ENCODE measurements at regions not wholly inside any gene's neighbourhood (a gene's known extent, or its start where the extent isn't known, plus 50 kb on each side); places are given as distances from the start of the nearest gene placed in this dataset.
A peak's percentile ranks its signal among the peaks of the same experiment; 100 is the strongest.

DNA sequence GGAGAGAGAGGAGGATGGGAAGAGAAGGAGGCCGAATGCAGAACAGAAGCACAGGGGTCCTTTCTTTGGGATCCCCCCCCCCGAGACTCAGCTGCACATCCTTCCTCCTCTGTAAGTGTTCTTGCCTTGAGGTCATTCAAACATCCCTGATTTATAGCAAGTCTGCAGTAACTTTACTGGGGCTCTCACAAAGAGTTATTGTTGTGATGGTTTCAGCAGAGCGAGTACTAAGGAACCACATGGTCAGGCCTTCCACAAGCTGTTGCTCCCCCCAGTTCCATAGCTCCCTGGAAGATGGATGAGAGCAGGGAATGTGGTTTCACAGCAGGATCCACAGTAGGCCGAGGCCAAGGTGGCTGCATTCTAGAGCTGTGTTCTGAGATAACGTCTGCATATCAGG lies 351.4 kb upstream of the CDH4 start:
- TF ChIP-seq, protein P1, sequence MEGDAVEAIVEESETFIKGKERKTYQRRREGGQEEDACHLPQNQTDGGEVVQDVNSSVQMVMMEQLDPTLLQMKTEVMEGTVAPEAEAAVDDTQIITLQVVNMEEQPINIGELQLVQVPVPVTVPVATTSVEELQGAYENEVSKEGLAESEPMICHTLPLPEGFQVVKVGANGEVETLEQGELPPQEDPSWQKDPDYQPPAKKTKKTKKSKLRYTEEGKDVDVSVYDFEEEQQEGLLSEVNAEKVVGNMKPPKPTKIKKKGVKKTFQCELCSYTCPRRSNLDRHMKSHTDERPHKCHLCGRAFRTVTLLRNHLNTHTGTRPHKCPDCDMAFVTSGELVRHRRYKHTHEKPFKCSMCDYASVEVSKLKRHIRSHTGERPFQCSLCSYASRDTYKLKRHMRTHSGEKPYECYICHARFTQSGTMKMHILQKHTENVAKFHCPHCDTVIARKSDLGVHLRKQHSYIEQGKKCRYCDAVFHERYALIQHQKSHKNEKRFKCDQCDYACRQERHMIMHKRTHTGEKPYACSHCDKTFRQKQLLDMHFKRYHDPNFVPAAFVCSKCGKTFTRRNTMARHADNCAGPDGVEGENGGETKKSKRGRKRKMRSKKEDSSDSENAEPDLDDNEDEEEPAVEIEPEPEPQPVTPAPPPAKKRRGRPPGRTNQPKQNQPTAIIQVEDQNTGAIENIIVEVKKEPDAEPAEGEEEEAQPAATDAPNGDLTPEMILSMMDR (IDR thresholded peaks at IDR 0.05; ENCODE audit: insufficient read depth, low read length, severe bottlenecking): no peak
- FAIRE-seq: no peak
- H3K36me3 ChIP-seq (ENCODE audit: control insufficient read depth, insufficient read depth, low read length): no peaks in the 10 kb centered on the region

DNA sequence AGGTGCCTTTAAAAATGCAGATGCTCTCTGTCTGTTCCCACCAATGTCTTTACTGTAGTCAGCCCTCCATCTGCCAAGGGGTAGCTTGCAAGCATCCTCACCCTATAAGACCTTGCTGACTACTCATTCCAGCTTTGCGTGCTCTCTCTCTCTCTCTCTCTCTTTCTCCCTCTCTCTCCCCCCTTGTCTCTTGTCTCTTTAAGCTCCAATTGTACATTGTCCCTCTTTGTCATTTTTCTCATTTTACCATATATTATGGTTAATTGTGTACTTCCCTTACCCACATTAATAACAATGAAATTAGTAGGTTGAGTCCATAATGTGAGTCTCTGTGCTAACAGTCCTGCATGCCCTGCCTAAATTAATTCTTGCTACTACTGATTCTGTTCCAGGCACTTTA lies 350.2 kb upstream of the CDH4 start:
- no peak overlapping the region for H3K4me3 ChIP-seq (ENCODE audit: low read depth, low read length)
- no peaks in the 10 kb centered on the region for H3K27me3 ChIP-seq (ENCODE audit: control insufficient read depth, insufficient read depth, low read length)
- H3K36me3 ChIP-seq (ENCODE audit: control insufficient read depth, insufficient read depth, low read length): no peaks in the 10 kb centered on the region
- FAIRE-seq (no peak), DNase-seq (ENCODE audit: low read depth) (no peak)
- TF ChIP-seq, protein P1 (IDR thresholded peaks at IDR 0.05; ENCODE audit: insufficient read depth, low read length, severe bottlenecking): no peak

More for the DNA sequence above, 351.4 kb upstream of the CDH4 start:
- no peak for DNase-seq (ENCODE audit: low read depth)
- Histone ChIP-seq H3K4me3 (ENCODE audit: low read depth, low read length) (no peak overlapping the region), H3K27me3 (ENCODE audit: control insufficient read depth, insufficient read depth, low read length) (no peaks in the 10 kb centered on the region)

DNA sequence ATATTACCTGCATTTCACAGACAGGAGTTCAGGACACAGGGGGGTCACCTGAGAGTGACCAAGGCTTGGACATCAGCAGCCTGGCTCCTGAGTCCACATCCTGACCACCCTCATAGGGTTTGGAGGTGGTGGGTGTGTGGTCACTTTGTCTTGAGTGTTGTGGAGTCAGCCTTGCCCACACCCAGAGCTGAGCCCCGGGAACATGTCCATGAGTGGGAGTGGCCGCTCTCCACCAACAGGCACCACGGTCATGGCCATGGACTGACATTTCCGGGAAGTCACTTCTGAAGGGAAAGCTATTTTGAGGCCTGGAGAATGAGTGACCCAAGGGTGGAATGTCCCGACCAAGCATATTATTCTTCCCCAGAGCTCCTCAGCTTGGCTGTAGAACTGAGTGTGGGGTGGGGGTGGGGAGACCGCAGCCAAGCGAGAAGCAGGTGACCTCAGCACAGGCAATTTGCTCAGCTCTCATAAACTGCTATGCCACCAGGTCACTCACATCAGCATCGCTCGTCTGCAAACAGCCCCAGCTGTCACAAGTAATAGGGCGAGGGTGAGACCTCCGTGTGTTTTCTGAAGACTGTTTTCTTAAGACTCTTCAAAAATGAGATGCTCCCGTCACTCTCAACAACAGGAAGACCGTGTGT lies 348.6 kb upstream of the CDH4 start:
- H3K36me3 ChIP-seq (ENCODE audit: control insufficient read depth, insufficient read depth, low read length): no peaks in the 10 kb centered on the region
- no peaks in the 10 kb centered on the region for H3K27me3 ChIP-seq (ENCODE audit: control insufficient read depth, insufficient read depth, low read length)
- H3K4me3 ChIP-seq (ENCODE audit: low read depth, low read length): no peak overlapping the region
- TF ChIP-seq, protein P1 (IDR thresholded peaks at IDR 0.05; ENCODE audit: insufficient read depth, low read length, severe bottlenecking): no peak
- DNase-seq (ENCODE audit: low read depth): no peak
- no peak for FAIRE-seq

DNA sequence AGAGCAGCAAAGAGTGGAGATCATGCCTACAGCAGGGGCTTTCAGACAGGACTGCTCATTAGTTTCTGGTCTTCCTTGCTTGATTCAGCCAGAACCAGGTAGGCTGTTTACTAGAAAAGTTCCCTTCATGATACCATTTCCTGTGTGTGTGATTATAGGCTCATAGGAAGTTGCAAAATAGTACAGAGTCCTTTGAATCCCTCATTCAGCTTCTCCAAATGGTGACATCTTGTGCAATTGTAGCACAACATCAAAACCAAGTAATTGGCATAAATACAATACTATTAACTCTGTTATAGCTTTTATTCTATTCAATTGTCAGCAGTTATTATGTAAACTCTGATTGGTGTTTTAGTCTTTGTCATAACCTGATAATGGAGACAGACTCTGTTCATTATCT lies 347.3 kb upstream of the CDH4 start:
- no peak for FAIRE-seq

DNA sequence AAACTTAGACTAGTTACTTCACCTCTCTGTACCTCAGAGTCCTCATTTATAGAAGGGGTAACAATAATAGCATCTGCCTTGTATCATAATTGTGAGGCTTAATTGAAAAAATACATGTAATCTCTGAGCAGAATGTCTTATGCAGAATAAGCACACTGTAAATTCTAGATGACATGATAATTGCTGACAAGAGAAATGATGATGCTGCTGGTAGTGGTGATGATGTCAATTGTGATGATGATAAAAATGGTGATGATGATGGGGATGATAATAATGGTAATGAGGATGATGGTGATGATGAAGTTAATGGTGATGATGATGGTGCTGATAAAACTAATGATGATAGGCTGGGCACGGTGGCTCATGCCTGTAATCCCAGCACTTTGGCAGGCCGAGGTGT lies 346.1 kb upstream of the CDH4 start:
- H3K36me3 ChIP-seq (ENCODE audit: control insufficient read depth, insufficient read depth, low read length): no peaks in the 10 kb centered on the region
- TF ChIP-seq, protein P1 (IDR thresholded peaks at IDR 0.05; ENCODE audit: insufficient read depth, low read length, severe bottlenecking): no peak
- DNase-seq (ENCODE audit: low read depth): no peak
- H3K27me3 ChIP-seq (ENCODE audit: control insufficient read depth, insufficient read depth, low read length): no peaks in the 10 kb centered on the region
- no peak overlapping the region for H3K4me3 ChIP-seq (ENCODE audit: low read depth, low read length)
- no peak for FAIRE-seq

More for the DNA sequence above, 347.3 kb upstream of the CDH4 start:
- no peaks in the 10 kb centered on the region for H3K36me3 ChIP-seq (ENCODE audit: control insufficient read depth, insufficient read depth, low read length)
- H3K4me3 ChIP-seq (ENCODE audit: low read depth, low read length): no peak overlapping the region
- DNase-seq (ENCODE audit: low read depth): no peak
- TF ChIP-seq, protein P1 (IDR thresholded peaks at IDR 0.05; ENCODE audit: insufficient read depth, low read length, severe bottlenecking): no peak
- no peaks in the 10 kb centered on the region for H3K27me3 ChIP-seq (ENCODE audit: control insufficient read depth, insufficient read depth, low read length)

DNA sequence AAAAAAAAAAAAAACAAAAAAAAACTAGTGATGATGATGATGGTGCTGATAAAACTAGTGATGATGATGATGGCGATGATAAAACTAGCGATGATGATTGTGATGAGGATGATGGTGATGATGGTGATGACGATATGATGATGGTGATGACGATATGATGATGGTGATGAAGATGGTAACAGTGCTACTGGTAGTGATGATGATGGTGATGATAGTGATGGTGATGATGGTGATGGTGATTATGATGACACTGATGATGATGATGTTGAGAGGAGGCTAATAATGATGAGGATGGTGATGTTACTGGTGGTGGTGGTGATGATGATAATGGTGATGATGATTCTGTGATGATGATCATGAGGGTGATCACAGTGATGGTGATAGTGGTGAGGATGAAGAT lies 345.5 kb upstream of the CDH4 start:
- FAIRE-seq (peak; percentile 52), DNase-seq (ENCODE audit: low read depth) (no peak)
- Histone ChIP-seq H3K4me3 (ENCODE audit: low read depth, low read length) (no peak overlapping the region), H3K36me3 (ENCODE audit: control insufficient read depth, insufficient read depth, low read length) (no peaks in the 10 kb centered on the region), H3K27me3 (ENCODE audit: control insufficient read depth, insufficient read depth, low read length) (no peaks in the 10 kb centered on the region)
- TF ChIP-seq, protein P1 (IDR thresholded peaks at IDR 0.05; ENCODE audit: insufficient read depth, low read length, severe bottlenecking): no peak
